ENCODE measurements at regions not wholly inside any gene's neighbourhood (a gene's known extent, or its start where the extent isn't known, plus 50 kb on each side); places are given as distances from the start of the nearest gene placed in this dataset.

DNA sequence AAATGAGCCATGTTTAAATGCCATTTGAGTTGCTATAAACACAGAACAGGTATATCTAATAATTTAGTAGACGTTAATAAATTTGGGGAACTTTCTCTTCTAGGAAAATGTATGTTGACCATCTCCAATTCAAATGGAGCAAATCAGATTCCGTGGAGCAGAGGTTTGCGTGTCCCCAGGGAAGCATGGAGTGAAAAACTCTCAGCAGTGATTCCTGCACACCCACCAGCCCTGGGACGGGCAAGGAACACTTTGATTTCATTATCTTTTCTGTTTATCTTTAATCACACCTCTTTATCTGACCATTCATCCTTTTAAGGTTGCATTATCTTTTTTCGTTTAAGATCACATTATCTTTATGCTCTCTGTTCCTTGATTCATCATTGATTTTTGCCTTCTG, 95.0 kb downstream of the RNASET2 start:
- peaks cover 4 to 26% (median 22%) of the 10 kb centered on the region in 5 donors for H3K27me3 ChIP-seq (ENCODE audit: control insufficient read depth in 5 of 5, insufficient read depth in 4 of 5, low read length in 5 of 5)
- H3K27ac ChIP-seq (ENCODE audit: low read depth, low read length): no peak overlapping the region
- no peak overlapping the region for H3K4me3 ChIP-seq (ENCODE audit: low read depth in 1 of 5, low read length in 5 of 5)
- no peaks in the 10 kb centered on the region for H3K36me3 ChIP-seq (ENCODE audit: control insufficient read depth in 5 of 5, insufficient read depth in 5 of 5, low read length in 5 of 5)
- H3K9me3 ChIP-seq (ENCODE audit: control insufficient read depth in 5 of 5, low read length in 5 of 5): no peaks in the 10 kb centered on the region
- no peak overlapping the region for H3K9ac ChIP-seq (ENCODE audit: low read length in 5 of 5)
- peaks cover 0 to 15% (median 13%) of the 10 kb centered on the region in 5 donors for H3K4me1 ChIP-seq (ENCODE audit: control insufficient read depth in 5 of 5, insufficient read depth in 5 of 5, low read length in 5 of 5)

GRCh38 chr6:166860392-166860791, 96.0 kb downstream of the RNASET2 start:
- Histone ChIP-seq H3K9me3 (ENCODE audit: control insufficient read depth in 5 of 5, low read length in 5 of 5) (no peaks in the 10 kb centered on the region), H3K36me3 (ENCODE audit: control insufficient read depth in 5 of 5, insufficient read depth in 5 of 5, low read length in 5 of 5) (no peaks in the 10 kb centered on the region), H3K27ac (ENCODE audit: low read depth, low read length) (no peak overlapping the region), H3K4me1 (ENCODE audit: control insufficient read depth in 5 of 5, insufficient read depth in 5 of 5, low read length in 5 of 5) (peaks cover 0 to 15% (median 13%) of the 10 kb centered on the region in 5 donors), H3K27me3 (ENCODE audit: control insufficient read depth in 5 of 5, insufficient read depth in 4 of 5, low read length in 5 of 5) (peaks cover 4 to 26% (median 21%) of the 10 kb centered on the region in 5 donors), H3K4me3 (ENCODE audit: low read depth in 1 of 5, low read length in 5 of 5) (no peak overlapping the region), H3K9ac (ENCODE audit: low read length in 5 of 5) (no peak overlapping the region)

DNA sequence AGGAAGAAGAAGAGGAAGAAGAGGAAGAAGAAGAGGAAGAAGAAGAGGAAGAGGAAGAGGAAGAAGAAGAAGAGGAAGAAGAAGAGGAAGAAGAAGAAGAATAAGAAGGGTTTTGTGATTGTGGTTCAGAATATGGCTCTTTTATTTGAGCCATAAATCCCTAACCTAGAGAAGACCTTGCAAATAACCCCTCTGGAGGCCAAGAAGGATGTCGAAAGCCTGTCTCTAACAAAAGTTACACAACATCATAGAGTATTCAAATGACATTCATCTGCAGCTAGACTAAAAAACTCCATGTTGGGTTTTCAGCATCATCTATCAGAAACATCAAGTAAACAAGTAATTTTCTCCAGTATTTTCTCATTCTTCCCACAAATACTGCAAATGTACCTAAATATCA, 100.9 kb downstream of the RNASET2 start:
- H3K4me3 ChIP-seq (ENCODE audit: low read depth in 1 of 5, low read length in 5 of 5): no peak overlapping the region
- H3K27ac ChIP-seq (ENCODE audit: low read depth, low read length): no peak overlapping the region
- no peaks in the 10 kb centered on the region for H3K9me3 ChIP-seq (ENCODE audit: control insufficient read depth in 5 of 5, low read length in 5 of 5)
- no peaks in the 10 kb centered on the region for H3K36me3 ChIP-seq (ENCODE audit: control insufficient read depth in 5 of 5, insufficient read depth in 5 of 5, low read length in 5 of 5)
- peaks cover 0 to 12% (median 3%) of the 10 kb centered on the region in 5 donors for H3K27me3 ChIP-seq (ENCODE audit: control insufficient read depth in 5 of 5, insufficient read depth in 4 of 5, low read length in 5 of 5)
- no peak overlapping the region for H3K9ac ChIP-seq (ENCODE audit: low read length in 5 of 5)
- no peaks in the 10 kb centered on the region for H3K4me1 ChIP-seq (ENCODE audit: control insufficient read depth in 5 of 5, insufficient read depth in 5 of 5, low read length in 5 of 5)

- Histone ChIP-seq H3K9ac (ENCODE audit: low read length in 5 of 5) (no peak overlapping the region), H3K9me3 (ENCODE audit: control insufficient read depth in 5 of 5, low read length in 5 of 5) (no peaks in the 10 kb centered on the region), H3K27ac (ENCODE audit: low read depth, low read length) (no peak overlapping the region), H3K27me3 (ENCODE audit: control insufficient read depth in 5 of 5, insufficient read depth in 4 of 5, low read length in 5 of 5) (peaks cover 0 to 3% (median 0%) of the 10 kb centered on the region in 5 donors), H3K4me3 (ENCODE audit: low read depth in 1 of 5, low read length in 5 of 5) (no peak overlapping the region), H3K4me1 (ENCODE audit: control insufficient read depth in 5 of 5, insufficient read depth in 5 of 5, low read length in 5 of 5) (no peaks in the 10 kb centered on the region), H3K36me3 (ENCODE audit: control insufficient read depth in 5 of 5, insufficient read depth in 5 of 5, low read length in 5 of 5) (no peaks in the 10 kb centered on the region)
Observed at GRCh38 chr6:166853371-166854325, 102.7 kb downstream of the RNASET2 start.

- no peak overlapping the region for H3K27ac ChIP-seq (ENCODE audit: low read depth, low read length)
- H3K9ac ChIP-seq (ENCODE audit: low read length in 5 of 5): no peak overlapping the region
- no peaks in the 10 kb centered on the region for H3K4me1 ChIP-seq (ENCODE audit: control insufficient read depth in 5 of 5, insufficient read depth in 5 of 5, low read length in 5 of 5)
- H3K9me3 ChIP-seq (ENCODE audit: control insufficient read depth in 5 of 5, low read length in 5 of 5): no peaks in the 10 kb centered on the region
- no peak overlapping the region for H3K4me3 ChIP-seq (ENCODE audit: low read depth in 1 of 5, low read length in 5 of 5)
- no peaks in the 10 kb centered on the region for H3K27me3 ChIP-seq (ENCODE audit: control insufficient read depth in 5 of 5, insufficient read depth in 4 of 5, low read length in 5 of 5)
- H3K36me3 ChIP-seq (ENCODE audit: control insufficient read depth in 5 of 5, insufficient read depth in 5 of 5, low read length in 5 of 5): no peaks in the 10 kb centered on the region
Observed at GRCh38 chr6:166852451-166852975, 103.8 kb downstream of the RNASET2 start.

DNA sequence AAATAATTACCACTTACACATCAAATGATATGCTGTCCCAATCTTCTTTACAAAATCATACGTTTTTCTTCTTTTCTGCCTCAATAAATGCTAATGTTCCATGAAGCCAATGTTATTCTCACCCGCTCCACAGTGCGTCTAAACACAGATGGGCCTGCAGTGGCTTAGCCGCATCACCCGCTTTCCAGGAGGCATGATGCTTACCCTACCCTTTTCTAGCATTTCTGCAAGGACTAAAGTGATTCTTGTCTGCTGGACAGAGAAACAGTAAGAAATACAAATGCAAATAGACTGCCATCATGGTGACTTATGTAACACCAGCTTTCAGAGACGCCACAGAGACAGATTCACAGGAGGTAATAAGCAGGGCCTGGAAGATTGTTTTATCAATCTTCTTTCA, 104.4 kb downstream of the RNASET2 start:
- no peak overlapping the region for H3K4me3 ChIP-seq (ENCODE audit: low read depth in 1 of 5, low read length in 5 of 5)
- H3K4me1 ChIP-seq (ENCODE audit: control insufficient read depth in 5 of 5, insufficient read depth in 5 of 5, low read length in 5 of 5): no peaks in the 10 kb centered on the region
- H3K9me3 ChIP-seq (ENCODE audit: control insufficient read depth in 5 of 5, low read length in 5 of 5): no peaks in the 10 kb centered on the region
- no peaks in the 10 kb centered on the region for H3K27me3 ChIP-seq (ENCODE audit: control insufficient read depth in 5 of 5, insufficient read depth in 4 of 5, low read length in 5 of 5)
- no peaks in the 10 kb centered on the region for H3K36me3 ChIP-seq (ENCODE audit: control insufficient read depth in 5 of 5, insufficient read depth in 5 of 5, low read length in 5 of 5)
- no peak overlapping the region for H3K9ac ChIP-seq (ENCODE audit: low read length in 5 of 5)
- H3K27ac ChIP-seq (ENCODE audit: low read depth, low read length): no peak overlapping the region

DNA sequence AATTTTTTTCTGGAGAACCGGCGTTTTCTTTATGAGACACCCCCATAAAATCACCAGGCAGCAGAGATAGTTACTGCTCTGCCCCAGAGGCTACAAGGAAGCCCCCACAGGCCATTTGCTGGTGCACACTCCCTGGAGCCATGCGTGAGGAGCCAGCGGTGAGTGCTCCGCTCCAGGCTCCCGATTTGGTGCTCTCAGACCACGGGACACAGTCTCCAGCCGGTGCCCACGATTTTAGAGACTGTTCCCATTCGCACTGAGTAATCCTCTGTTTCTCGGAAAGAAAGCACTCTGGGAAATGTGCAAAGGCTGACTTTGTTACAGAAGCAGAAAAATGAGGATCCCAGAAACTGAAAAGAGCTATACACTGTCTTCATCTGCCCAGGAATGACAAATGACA, 104.9 kb downstream of the RNASET2 start:
- Histone ChIP-seq H3K36me3 (ENCODE audit: control insufficient read depth in 5 of 5, insufficient read depth in 5 of 5, low read length in 5 of 5) (no peaks in the 10 kb centered on the region), H3K4me3 (ENCODE audit: low read depth in 1 of 5, low read length in 5 of 5) (no peak overlapping the region), H3K9me3 (ENCODE audit: control insufficient read depth in 5 of 5, low read length in 5 of 5) (no peaks in the 10 kb centered on the region), H3K9ac (ENCODE audit: low read length in 5 of 5) (no peak overlapping the region), H3K27ac (ENCODE audit: low read depth, low read length) (no peak overlapping the region), H3K27me3 (ENCODE audit: control insufficient read depth in 5 of 5, insufficient read depth in 4 of 5, low read length in 5 of 5) (no peaks in the 10 kb centered on the region), H3K4me1 (ENCODE audit: control insufficient read depth in 5 of 5, insufficient read depth in 5 of 5, low read length in 5 of 5) (no peaks in the 10 kb centered on the region)

GRCh38 chr6:166850677-166851076, 105.7 kb downstream of the RNASET2 start:
- H3K9me3 ChIP-seq (ENCODE audit: control insufficient read depth in 5 of 5, low read length in 5 of 5): no peaks in the 10 kb centered on the region
- H3K27me3 ChIP-seq (ENCODE audit: control insufficient read depth in 5 of 5, insufficient read depth in 4 of 5, low read length in 5 of 5): no peaks in the 10 kb centered on the region
- no peaks in the 10 kb centered on the region for H3K4me1 ChIP-seq (ENCODE audit: control insufficient read depth in 5 of 5, insufficient read depth in 5 of 5, low read length in 5 of 5)
- no peaks in the 10 kb centered on the region for H3K36me3 ChIP-seq (ENCODE audit: control insufficient read depth in 5 of 5, insufficient read depth in 5 of 5, low read length in 5 of 5)
- no peak overlapping the region for H3K9ac ChIP-seq (ENCODE audit: low read length in 5 of 5)
- no peak overlapping the region for H3K27ac ChIP-seq (ENCODE audit: low read depth, low read length)
- H3K4me3 ChIP-seq (ENCODE audit: low read depth in 1 of 5, low read length in 5 of 5): no peak overlapping the region

GRCh38 chr6:166849749-166850183, 106.6 kb downstream of the RNASET2 start:
- H3K27me3 ChIP-seq (ENCODE audit: control insufficient read depth in 5 of 5, insufficient read depth in 4 of 5, low read length in 5 of 5): no peaks in the 10 kb centered on the region
- no peaks in the 10 kb centered on the region for H3K4me1 ChIP-seq (ENCODE audit: control insufficient read depth in 5 of 5, insufficient read depth in 5 of 5, low read length in 5 of 5)
- no peaks in the 10 kb centered on the region for H3K36me3 ChIP-seq (ENCODE audit: control insufficient read depth in 5 of 5, insufficient read depth in 5 of 5, low read length in 5 of 5)
- no peak overlapping the region for H3K4me3 ChIP-seq (ENCODE audit: low read depth in 1 of 5, low read length in 5 of 5)
- H3K9ac ChIP-seq (ENCODE audit: low read length in 5 of 5): no peak overlapping the region
- H3K9me3 ChIP-seq (ENCODE audit: control insufficient read depth in 5 of 5, low read length in 5 of 5): no peaks in the 10 kb centered on the region
- no peak overlapping the region for H3K27ac ChIP-seq (ENCODE audit: low read depth, low read length)

DNA sequence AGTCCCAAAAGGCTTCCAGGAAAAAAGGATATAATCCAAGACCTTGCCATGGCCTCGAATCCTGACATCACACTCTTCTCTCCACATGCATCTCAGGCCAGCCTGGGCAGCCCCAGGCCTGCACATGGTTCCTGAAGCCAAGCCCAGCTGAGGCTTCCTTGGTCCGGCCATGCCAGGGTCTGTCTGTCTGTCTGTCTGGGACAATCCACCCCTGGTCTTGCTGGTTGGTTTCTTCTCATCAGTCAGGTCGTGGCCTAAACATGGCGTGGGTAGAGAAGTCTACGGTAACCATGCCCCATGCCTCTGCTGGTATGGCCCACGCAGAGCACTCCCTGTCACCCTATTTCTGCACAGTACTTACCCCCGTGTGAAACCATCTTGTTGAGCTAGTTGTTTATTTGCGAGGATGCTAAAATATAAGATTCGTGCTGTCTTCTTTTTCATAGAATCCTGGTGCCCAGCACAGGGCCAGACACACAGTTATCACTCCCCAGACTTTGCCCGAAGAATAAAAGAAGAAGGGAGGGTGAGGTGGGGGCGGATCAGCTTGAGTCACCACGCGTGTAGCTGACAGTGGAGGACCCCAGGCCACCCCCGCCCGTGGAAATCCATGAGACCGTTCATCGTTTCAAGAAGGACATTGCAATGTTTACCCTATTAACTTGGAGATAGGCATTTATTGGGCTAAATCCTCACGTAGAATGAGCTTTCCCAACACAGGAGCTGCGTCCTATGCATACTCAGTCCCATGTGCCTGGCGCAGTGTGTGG, 107.2 kb downstream of the RNASET2 start:
- H3K4me3 ChIP-seq (ENCODE audit: low read depth in 1 of 5, low read length in 5 of 5): no peak overlapping the region
- no peak overlapping the region for H3K27ac ChIP-seq (ENCODE audit: low read depth, low read length)
- no peaks in the 10 kb centered on the region for H3K4me1 ChIP-seq (ENCODE audit: control insufficient read depth in 5 of 5, insufficient read depth in 5 of 5, low read length in 5 of 5)

More for the DNA sequence above, 107.2 kb downstream of the RNASET2 start:
- no peaks in the 10 kb centered on the region for H3K27me3 ChIP-seq (ENCODE audit: control insufficient read depth in 5 of 5, insufficient read depth in 4 of 5, low read length in 5 of 5)
- H3K9me3 ChIP-seq (ENCODE audit: control insufficient read depth in 5 of 5, low read length in 5 of 5): no peaks in the 10 kb centered on the region
- H3K9ac ChIP-seq (ENCODE audit: low read length in 5 of 5): no peak overlapping the region
- H3K36me3 ChIP-seq (ENCODE audit: control insufficient read depth in 5 of 5, insufficient read depth in 5 of 5, low read length in 5 of 5): no peaks in the 10 kb centered on the region
